Dendritic cell treated with granulocyte-macrophage colony-stimulating factor and Interleukin-4, amounts not matched to agents 40 ng/mL and 50 ng/mL, for 4 days (primary cell): ENCODE measurements at regions not wholly inside any gene's neighbourhood (a gene's known extent, or its start where the extent isn't known, plus 50 kb on each side); places are given as distances from the start of the nearest gene placed in this dataset.
"Not testable (repeated sequence)": the region's sequence is repeated elsewhere in the genome, so short reads cannot be mapped to it uniquely, and the experiment has no call there.

ENCODE experiments used
- H3K27ac Mint-ChIP-seq: one replicate; pipeline ENCODE4 v1.8.0; 2022; ENCODE audit warnings: mild to moderate bottlenecking, mixed read lengths
- H3K27me3 Mint-ChIP-seq: one replicate; pipeline ENCODE4 v1.8.0; 2022; ENCODE audit warnings: mild to moderate bottlenecking, mixed read lengths
- H3K36me3 Mint-ChIP-seq: one replicate; pipeline ENCODE4 v1.8.0; 2022; ENCODE audit warnings: low read depth, mixed read lengths
- H3K4me1 Mint-ChIP-seq: one replicate; pipeline ENCODE4 v1.8.0; 2022; ENCODE audit warnings: low read depth, mixed read lengths
- H3K4me3 Mint-ChIP-seq: one replicate; pipeline ENCODE4 v1.8.0; 2022; ENCODE audit warnings: mild to moderate bottlenecking, moderate library complexity, mixed read lengths
- H3K9me3 Mint-ChIP-seq: one replicate; pipeline ENCODE4 v1.8.0; 2022; ENCODE audit warnings: mixed read lengths
- intact Hi-C: fragments of 100-400 bp; cut with micrococcal nuclease; formaldehyde crosslinking; loops from one replicate; pipeline ENCODE4 v1.15.0; 2022

- intact Hi-C loops = no loop called here
- no peak overlapping the region for H3K4me3 Mint-ChIP-seq
- H3K9me3 Mint-ChIP-seq = no peaks in the 10 kb centered on the region
- H3K36me3 Mint-ChIP-seq = no peaks in the 10 kb centered on the region
- H3K27ac Mint-ChIP-seq = no peak overlapping the region
- peaks cover 2% of the 10 kb centered on the region for H3K27me3 Mint-ChIP-seq
- no peaks in the 10 kb centered on the region for H3K4me1 Mint-ChIP-seq
These were observed 220.3 kb downstream of the CHIC2 start for GRCh38 chr4:53844133-53844532.

DNA sequence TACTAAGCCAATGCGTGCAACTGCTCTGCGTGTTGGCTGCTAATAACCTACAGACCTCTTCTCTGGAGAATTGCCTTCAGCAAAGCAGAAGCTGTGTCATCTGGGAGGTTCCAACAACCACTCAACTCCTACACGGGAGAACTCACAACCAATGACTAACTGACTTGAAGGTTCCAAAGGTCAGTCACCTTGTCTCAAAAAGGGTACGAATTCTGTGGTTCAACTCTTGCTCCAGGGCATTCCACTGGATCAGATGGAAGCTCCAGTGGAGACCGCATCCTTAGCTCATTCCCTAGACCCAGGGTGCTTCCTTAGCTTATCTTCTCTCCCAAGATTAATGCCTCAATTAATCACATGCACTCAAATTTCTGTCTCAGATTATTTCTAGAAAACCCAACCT lies 222.7 kb downstream of the CHIC2 start:
- no peak overlapping the region for H3K4me3 Mint-ChIP-seq
- intact Hi-C loops = no loop called here
- no peaks in the 10 kb centered on the region for H3K36me3 Mint-ChIP-seq
- no peaks in the 10 kb centered on the region for H3K9me3 Mint-ChIP-seq
- no peaks in the 10 kb centered on the region for H3K4me1 Mint-ChIP-seq
- no peak overlapping the region for H3K27ac Mint-ChIP-seq
- H3K27me3 Mint-ChIP-seq = peaks cover 3% of the 10 kb centered on the region

- no peak overlapping the region for H3K27ac Mint-ChIP-seq
- peaks cover 9% of the 10 kb centered on the region for H3K27me3 Mint-ChIP-seq
- H3K4me1 Mint-ChIP-seq = no peaks in the 10 kb centered on the region
- no peaks in the 10 kb centered on the region for H3K36me3 Mint-ChIP-seq
- intact Hi-C loops = no loop called here
- no peaks in the 10 kb centered on the region for H3K9me3 Mint-ChIP-seq
- no peak overlapping the region for H3K4me3 Mint-ChIP-seq
These were observed 223.8 kb downstream of the CHIC2 start for GRCh38 chr4:53840643-53841042.

GRCh38 chr4:53833302-53834003 lies 231.0 kb downstream of the CHIC2 start:
- H3K27ac Mint-ChIP-seq, H3K4me1 Mint-ChIP-seq, H3K27me3 Mint-ChIP-seq, H3K4me3 Mint-ChIP-seq, H3K36me3 Mint-ChIP-seq, intact Hi-C loops: not testable (repeated sequence)
- peaks cover 51% of the 10 kb centered on the region for H3K9me3 Mint-ChIP-seq

DNA sequence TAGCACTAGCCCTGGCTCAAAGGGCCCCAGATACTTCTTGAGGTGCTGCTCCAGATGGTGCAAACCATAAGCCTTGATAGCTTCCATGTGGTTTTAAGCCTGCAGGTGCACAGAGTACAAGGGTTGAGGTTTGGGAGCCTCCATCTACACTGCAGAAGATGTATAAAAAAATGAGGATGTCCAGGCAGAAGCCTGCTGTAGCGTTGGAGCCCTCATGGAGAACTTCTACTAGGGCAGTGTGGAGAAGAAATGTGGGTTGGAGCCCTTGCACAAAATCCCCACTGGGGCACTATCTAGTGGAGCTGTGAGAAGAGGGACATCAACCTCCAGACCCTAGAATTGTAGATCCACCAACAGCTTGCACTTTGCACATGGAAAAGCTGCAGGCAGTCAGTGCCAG lies 231.9 kb downstream of the CHIC2 start:
- Mint-ChIP-seq H3K27me3 (peaks cover 7% of the 10 kb centered on the region), H3K9me3 (peaks cover 60% of the 10 kb centered on the region), H3K36me3 (no peaks in the 10 kb centered on the region), H3K27ac (no peak overlapping the region), H3K4me1 (no peaks in the 10 kb centered on the region), H3K4me3 (no peak overlapping the region)
- intact Hi-C loops = no loop called here

GRCh38 chr4:53830511-53830910 lies 233.9 kb downstream of the CHIC2 start:
- Mint-ChIP-seq H3K4me3 (no peak overlapping the region), H3K4me1 (no peaks in the 10 kb centered on the region), H3K27me3 (no peaks in the 10 kb centered on the region), H3K9me3 (peaks cover 60% of the 10 kb centered on the region), H3K27ac (no peak overlapping the region), H3K36me3 (no peaks in the 10 kb centered on the region)
- intact Hi-C loops = no loop called here

- H3K4me1 Mint-ChIP-seq = no peaks in the 10 kb centered on the region
- H3K36me3 Mint-ChIP-seq = no peaks in the 10 kb centered on the region
- no peak overlapping the region for H3K27ac Mint-ChIP-seq
- H3K4me3 Mint-ChIP-seq = no peak overlapping the region
- H3K27me3 Mint-ChIP-seq = no peaks in the 10 kb centered on the region
- intact Hi-C loops = no loop called here
- H3K9me3 Mint-ChIP-seq = no peaks in the 10 kb centered on the region
These were observed 230.0 kb upstream of the LNX1 start for GRCh38 chr4:53821179-53821851.

GRCh38 chr4:53818104-53818503 lies 226.8 kb upstream of the LNX1 start:
- intact Hi-C loops = no loop called here
- H3K27ac Mint-ChIP-seq = no peak overlapping the region
- no peaks in the 10 kb centered on the region for H3K9me3 Mint-ChIP-seq
- H3K4me1 Mint-ChIP-seq = no peaks in the 10 kb centered on the region
- H3K4me3 Mint-ChIP-seq = no peak overlapping the region
- H3K36me3 Mint-ChIP-seq = no peaks in the 10 kb centered on the region
- H3K27me3 Mint-ChIP-seq = no peaks in the 10 kb centered on the region

DNA sequence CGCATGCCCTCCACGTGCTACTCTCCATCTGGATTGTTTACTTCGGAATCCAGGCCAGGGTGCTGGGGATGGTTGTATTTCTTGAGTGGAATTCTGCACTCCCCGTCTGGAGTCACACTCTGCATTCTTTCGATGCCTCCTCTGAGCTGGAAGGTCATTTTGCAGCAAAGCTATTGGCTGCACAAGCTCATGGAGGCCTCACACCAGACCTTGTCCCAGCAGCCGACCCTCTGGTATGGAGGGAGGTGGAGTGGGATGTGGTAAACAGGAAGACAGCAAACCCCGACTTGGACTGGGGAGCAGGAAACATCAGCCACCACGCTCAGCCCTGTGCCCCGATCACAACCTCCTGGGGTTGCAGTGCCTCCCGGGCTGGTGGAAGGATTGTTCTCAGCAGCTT lies 225.3 kb upstream of the LNX1 start:
- Mint-ChIP-seq H3K36me3 (no peaks in the 10 kb centered on the region), H3K27me3 (no peaks in the 10 kb centered on the region), H3K27ac (no peak overlapping the region), H3K4me1 (no peaks in the 10 kb centered on the region), H3K4me3 (no peak overlapping the region), H3K9me3 (no peaks in the 10 kb centered on the region)
- intact Hi-C loops = no loop called here

DNA sequence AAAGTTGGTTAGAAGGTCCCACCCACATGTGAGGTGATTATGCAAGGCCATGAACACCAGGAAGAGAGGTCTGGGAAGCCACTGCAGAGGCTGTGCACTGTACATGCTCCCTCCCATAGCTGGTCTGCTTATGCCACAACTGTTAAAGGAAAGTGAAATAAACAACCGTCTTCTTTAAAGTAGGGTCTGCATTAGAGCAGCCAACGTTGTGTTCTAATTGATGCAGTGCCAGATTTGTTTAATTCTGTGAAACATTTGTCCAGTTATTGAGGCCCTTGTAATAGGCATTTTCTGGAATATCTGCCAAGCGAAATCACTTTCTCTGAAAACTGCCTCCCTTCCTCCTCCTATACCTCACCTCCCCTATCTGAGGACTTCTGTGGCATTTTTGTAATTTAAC lies 224.0 kb upstream of the LNX1 start:
- no peak overlapping the region for H3K4me3 Mint-ChIP-seq
- H3K36me3 Mint-ChIP-seq = no peaks in the 10 kb centered on the region
- H3K9me3 Mint-ChIP-seq = no peaks in the 10 kb centered on the region
- H3K4me1 Mint-ChIP-seq = no peaks in the 10 kb centered on the region
- H3K27me3 Mint-ChIP-seq = no peaks in the 10 kb centered on the region
- intact Hi-C loops = no loop called here
- no peak overlapping the region for H3K27ac Mint-ChIP-seq

- intact Hi-C loops = no loop called here
- Mint-ChIP-seq H3K9me3 (no peaks in the 10 kb centered on the region), H3K27me3 (no peaks in the 10 kb centered on the region), H3K27ac (no peak overlapping the region), H3K4me3 (no peak overlapping the region), H3K36me3 (no peaks in the 10 kb centered on the region), H3K4me1 (no peaks in the 10 kb centered on the region)
These were observed 222.7 kb upstream of the LNX1 start for GRCh38 chr4:53813998-53814397.

- Mint-ChIP-seq H3K27ac (no peak overlapping the region), H3K4me3 (no peak overlapping the region), H3K4me1 (no peaks in the 10 kb centered on the region), H3K36me3 (no peaks in the 10 kb centered on the region), H3K9me3 (no peaks in the 10 kb centered on the region), H3K27me3 (no peaks in the 10 kb centered on the region)
- intact Hi-C loops = no loop called here
These were observed 219.4 kb upstream of the LNX1 start for GRCh38 chr4:53810643-53811042.

- Mint-ChIP-seq H3K27ac (no peak overlapping the region), H3K9me3 (no peaks in the 10 kb centered on the region), H3K27me3 (no peaks in the 10 kb centered on the region), H3K36me3 (no peaks in the 10 kb centered on the region), H3K4me1 (no peaks in the 10 kb centered on the region), H3K4me3 (no peak overlapping the region)
- intact Hi-C loops = no loop called here
These were observed 218.5 kb upstream of the LNX1 start for GRCh38 chr4:53809816-53810215.

- H3K27me3 Mint-ChIP-seq = no peaks in the 10 kb centered on the region
- H3K9me3 Mint-ChIP-seq = no peaks in the 10 kb centered on the region
- H3K27ac Mint-ChIP-seq = no peak overlapping the region
- H3K4me1 Mint-ChIP-seq = no peaks in the 10 kb centered on the region
- H3K36me3 Mint-ChIP-seq = no peaks in the 10 kb centered on the region
- no peak overlapping the region for H3K4me3 Mint-ChIP-seq
- intact Hi-C loops = loop anchor here (2.0 kb wide), 2 partner anchors 98 to 608 kb away; no protein-coding TSS in a partner anchor
These were observed 214.0 kb upstream of the LNX1 start for GRCh38 chr4:53805291-53805690.

DNA sequence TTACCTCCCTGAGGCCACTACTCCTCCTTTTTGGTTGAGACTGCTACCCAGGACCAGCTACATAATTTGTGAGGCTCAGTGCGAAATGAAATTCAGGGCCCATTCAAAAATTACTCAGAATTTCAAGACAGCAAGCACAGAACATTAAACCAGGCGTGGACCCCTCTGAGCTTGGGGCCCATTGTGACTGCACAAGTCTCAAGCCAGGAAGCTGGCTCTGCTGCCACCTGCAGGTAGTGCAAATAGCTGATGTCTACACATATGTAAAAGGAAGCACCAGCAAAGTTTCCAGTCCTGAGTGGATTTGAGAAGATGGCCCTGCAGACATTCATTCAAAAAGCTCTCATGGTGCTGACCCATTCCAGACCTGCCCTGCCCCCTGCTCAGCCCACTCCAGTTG lies 213.4 kb upstream of the LNX1 start:
- intact Hi-C loops = loop anchor here (2.0 to 5.0 kb wide), 3 partner anchors 98 to 608 kb away; no protein-coding TSS in a partner anchor
- Mint-ChIP-seq H3K27me3 (no peaks in the 10 kb centered on the region), H3K4me1 (no peaks in the 10 kb centered on the region), H3K4me3 (no peak overlapping the region), H3K36me3 (no peaks in the 10 kb centered on the region), H3K9me3 (no peaks in the 10 kb centered on the region), H3K27ac (no peak overlapping the region)
